ENCODE measurements at regions not wholly inside any gene's neighbourhood (a gene's known extent, or its start where the extent isn't known, plus 50 kb on each side); places are given as distances from the start of the nearest gene placed in this dataset.

DNA sequence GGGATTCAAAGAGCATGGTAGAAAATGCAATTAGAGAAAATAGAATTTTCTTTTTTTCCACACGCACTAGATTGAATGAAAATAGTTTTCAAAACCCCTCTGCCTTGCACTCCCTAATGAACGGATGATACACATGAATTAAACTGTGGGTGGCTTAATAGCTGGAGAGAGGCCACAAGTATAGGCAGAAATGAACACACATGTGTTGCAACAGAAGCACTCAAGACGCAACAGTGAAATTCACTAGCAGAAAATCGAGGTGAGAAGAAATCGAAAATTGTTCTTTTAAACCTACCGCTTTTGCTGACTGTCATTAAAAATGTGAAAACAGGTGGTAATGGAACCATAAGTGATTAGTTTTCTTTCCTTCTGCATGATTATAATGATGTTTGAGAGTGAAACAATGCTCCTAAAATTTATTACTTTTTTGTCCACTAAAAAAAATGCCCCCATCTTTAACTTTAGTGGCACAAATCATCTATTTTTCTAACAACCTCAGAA, 59.3 kb upstream of the GPCPD1 start:
- ATAC-seq (no peak), DNase-seq (no peak)
- intact Hi-C loops (cut with DNase I), result no loop called here
- H3K4me1 ChIP-seq, result peaks cover 0 to 12% (median 0%) of the 10 kb centered on the region in 9 donors
- H3K9me3 ChIP-seq, result no peaks in the 10 kb centered on the region
- H3K27ac ChIP-seq, result no peak overlapping the region
- TF ChIP-seq, protein P1, sequence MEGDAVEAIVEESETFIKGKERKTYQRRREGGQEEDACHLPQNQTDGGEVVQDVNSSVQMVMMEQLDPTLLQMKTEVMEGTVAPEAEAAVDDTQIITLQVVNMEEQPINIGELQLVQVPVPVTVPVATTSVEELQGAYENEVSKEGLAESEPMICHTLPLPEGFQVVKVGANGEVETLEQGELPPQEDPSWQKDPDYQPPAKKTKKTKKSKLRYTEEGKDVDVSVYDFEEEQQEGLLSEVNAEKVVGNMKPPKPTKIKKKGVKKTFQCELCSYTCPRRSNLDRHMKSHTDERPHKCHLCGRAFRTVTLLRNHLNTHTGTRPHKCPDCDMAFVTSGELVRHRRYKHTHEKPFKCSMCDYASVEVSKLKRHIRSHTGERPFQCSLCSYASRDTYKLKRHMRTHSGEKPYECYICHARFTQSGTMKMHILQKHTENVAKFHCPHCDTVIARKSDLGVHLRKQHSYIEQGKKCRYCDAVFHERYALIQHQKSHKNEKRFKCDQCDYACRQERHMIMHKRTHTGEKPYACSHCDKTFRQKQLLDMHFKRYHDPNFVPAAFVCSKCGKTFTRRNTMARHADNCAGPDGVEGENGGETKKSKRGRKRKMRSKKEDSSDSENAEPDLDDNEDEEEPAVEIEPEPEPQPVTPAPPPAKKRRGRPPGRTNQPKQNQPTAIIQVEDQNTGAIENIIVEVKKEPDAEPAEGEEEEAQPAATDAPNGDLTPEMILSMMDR (IDR thresholded peaks at IDR 0.05), result no peak
- no peak overlapping the region for H3K4me3 ChIP-seq
- WGBS, 2 donors, result 91 to 93% methylated on average over 6 of the region's 6 CpGs
- no peaks in the 10 kb centered on the region for H3K27me3 ChIP-seq
- no peaks in the 10 kb centered on the region for H3K36me3 ChIP-seq

DNA sequence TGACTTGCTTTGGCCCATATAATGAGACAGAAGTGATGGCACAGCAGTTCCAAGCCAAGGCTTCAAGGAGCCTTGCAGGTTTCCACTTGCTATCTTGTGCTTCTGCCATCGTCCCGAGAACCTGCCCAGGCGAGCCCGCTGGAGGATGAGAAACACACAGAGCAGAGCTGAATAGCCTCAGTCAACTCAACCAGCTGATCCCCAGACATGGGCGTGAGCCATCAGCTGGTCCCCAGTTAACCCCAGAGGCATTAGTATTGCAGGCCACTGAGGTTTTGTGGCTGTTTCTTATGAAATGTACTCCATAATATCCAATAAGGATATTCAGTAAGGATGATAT, 57.7 kb upstream of the GPCPD1 start:
- no peak overlapping the region for H3K27ac ChIP-seq
- 94 to 96% methylated on average over 5 of the region's 5 CpGs for WGBS, 2 donors
- H3K36me3 ChIP-seq, result no peaks in the 10 kb centered on the region
- DNase-seq (no peak), ATAC-seq (no peak)
- no peaks in the 10 kb centered on the region for H3K9me3 ChIP-seq
- no peak overlapping the region for H3K4me3 ChIP-seq
- intact Hi-C loops (cut with DNase I), result no loop called here
- no peaks in the 10 kb centered on the region for H3K27me3 ChIP-seq
- TF ChIP-seq, protein P1 (IDR thresholded peaks at IDR 0.05), result no peak
- H3K4me1 ChIP-seq, result no peaks in the 10 kb centered on the region

DNA sequence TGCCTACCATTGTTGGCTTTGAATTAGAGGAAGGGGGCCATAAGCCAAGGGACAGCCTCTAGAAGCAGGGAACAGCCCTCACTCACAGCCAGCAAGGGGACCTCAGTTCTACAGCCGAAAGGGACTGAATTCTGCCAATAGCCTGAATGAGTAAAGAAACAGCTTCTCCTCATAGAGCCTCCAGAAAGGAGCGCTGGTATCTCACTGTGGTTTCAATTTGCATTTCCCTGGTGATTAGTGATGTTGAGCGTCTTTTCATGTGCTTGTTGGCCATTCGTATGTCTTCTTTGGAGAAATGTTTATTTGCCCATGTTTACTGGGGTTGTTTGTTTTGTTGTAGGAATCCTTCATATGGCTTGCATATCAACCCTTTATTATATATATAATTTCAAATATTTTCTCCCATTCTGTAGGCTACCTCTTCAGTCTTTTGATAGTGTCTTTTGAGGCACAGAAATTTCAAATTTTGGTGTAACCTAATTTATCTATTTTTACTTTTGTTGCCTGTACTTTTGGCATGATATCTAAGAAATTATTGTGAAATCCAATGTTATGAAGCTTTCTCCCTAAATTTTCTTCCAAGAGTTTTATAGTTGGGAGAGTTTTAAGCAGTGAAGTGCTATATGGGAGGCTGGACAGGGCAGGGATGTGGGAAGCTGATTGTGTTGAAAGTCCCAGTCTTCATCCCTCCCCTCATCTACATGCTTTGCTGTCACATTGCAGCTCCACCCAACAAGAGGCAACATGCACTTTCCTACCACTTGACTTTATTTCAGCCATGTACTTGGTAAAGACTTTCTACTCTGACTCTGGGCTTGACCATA, 57.1 kb upstream of the GPCPD1 start:
- DNase-seq, result no peak
- intact Hi-C loops (cut with DNase I), result no loop called here
- Histone ChIP-seq H3K4me1 (peaks cover 0 to 2% (median 0%) of the 10 kb centered on the region in 9 donors), H3K9me3 (no peaks in the 10 kb centered on the region), H3K4me3 (no peak overlapping the region), H3K36me3 (no peaks in the 10 kb centered on the region), H3K27ac (no peak overlapping the region), H3K27me3 (no peaks in the 10 kb centered on the region)
- TF ChIP-seq, protein P1 (IDR thresholded peaks at IDR 0.05), result no peak
- 71 to 78% methylated on average over 4 of the region's 4 CpGs for WGBS, 2 donors
- no peak for ATAC-seq

DNA sequence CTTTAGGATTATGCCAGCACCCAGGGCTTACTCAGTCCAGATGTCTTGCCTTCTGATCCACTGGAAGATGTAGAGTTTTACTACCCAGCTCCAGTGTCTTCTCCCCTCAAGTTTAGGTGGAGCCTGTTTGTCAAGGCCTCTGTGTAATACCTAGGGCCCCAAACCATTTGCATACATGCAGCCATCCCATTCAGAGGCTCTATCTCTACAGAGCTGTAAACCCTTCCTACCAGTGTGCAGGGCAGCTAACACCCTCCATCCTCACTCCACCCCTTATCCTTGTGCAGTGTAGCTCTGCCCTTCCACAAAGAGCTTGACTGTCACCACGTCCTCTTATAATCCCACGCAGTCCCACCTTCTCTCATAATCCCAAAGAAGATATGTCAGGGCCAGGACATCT, 54.6 kb upstream of the GPCPD1 start:
- H3K27ac ChIP-seq, result no peak overlapping the region
- H3K9me3 ChIP-seq, result no peaks in the 10 kb centered on the region
- intact Hi-C loops (cut with DNase I), result no loop called here
- no peaks in the 10 kb centered on the region for H3K27me3 ChIP-seq
- H3K4me1 ChIP-seq, result peaks cover 0 to 12% (median 0%) of the 10 kb centered on the region in 9 donors
- 86 to 93% methylated on average over 2 of the region's 2 CpGs for WGBS, 2 donors
- DNase-seq (no peak), ATAC-seq (no peak)
- no peaks in the 10 kb centered on the region for H3K36me3 ChIP-seq
- H3K4me3 ChIP-seq, result no peak overlapping the region
- TF ChIP-seq, protein P1 (IDR thresholded peaks at IDR 0.05), result no peak

All from heart right ventricle (tissue), 16 donors.